Muscle layer of duodenum (tissue), 2 donors: ENCODE measurements at regions not wholly inside any gene's neighbourhood (a gene's known extent, or its start where the extent isn't known, plus 50 kb on each side); places are given as distances from the start of the nearest gene placed in this dataset.
A peak's percentile ranks its signal among the peaks of the same experiment; 100 is the strongest.
"Not testable (repeated sequence)": the region's sequence is repeated elsewhere in the genome, so short reads cannot be mapped to it uniquely, and the experiment has no call there.

Experiments
- H3K27ac ChIP-seq: one replicate; pipeline ENCODE4 v1.7.0; 2013; ENCODE audit warnings: mild to moderate bottlenecking, low read length
- H3K27me3 ChIP-seq: one replicate; pipeline ENCODE4 v1.7.0; 2013; ENCODE audit warnings: low read depth, mild to moderate bottlenecking, control low read depth, low read length
- H3K36me3 ChIP-seq, 2 donors: one replicate each; pipeline ENCODE4 v1.7.0; 2013; ENCODE audit warnings: low read length in 2 of 2, control low read depth in 1 of 2, mild to moderate bottlenecking in 1 of 2; ENCODE audit not compliant: insufficient read depth in 2 of 2, control insufficient read depth in 1 of 2
- H3K4me1 ChIP-seq, 2 donors: one replicate each; pipeline ENCODE4 v1.7.0; 2013; ENCODE audit warnings: low read length in 2 of 2, mild to moderate bottlenecking in 2 of 2, control low read depth in 1 of 2, moderate library complexity in 1 of 2; ENCODE audit not compliant: insufficient read depth in 2 of 2, control insufficient read depth in 1 of 2
- H3K4me3 ChIP-seq, 2 donors: one replicate each; pipeline ENCODE4 v1.7.0; 2013; ENCODE audit warnings: low read length in 2 of 2, low read depth in 1 of 2, mild to moderate bottlenecking in 1 of 2
- H3K9me3 ChIP-seq, 2 donors: one replicate each; pipeline ENCODE4 v1.7.0; 2013; ENCODE audit warnings: low read length in 2 of 2, control low read depth in 1 of 2, mild to moderate bottlenecking in 1 of 2; ENCODE audit not compliant: control insufficient read depth in 1 of 2
- donor health status: healthy.

GRCh38 chr14:66249544-66249943 lies 236.6 kb upstream of the CCDC196 start:
- H3K27me3 ChIP-seq = no peaks in the 10 kb centered on the region
- no peak overlapping the region for H3K4me3 ChIP-seq
- H3K36me3 ChIP-seq = no peaks in the 10 kb centered on the region
- H3K4me1 ChIP-seq = no peaks in the 10 kb centered on the region
- H3K9me3 ChIP-seq = no peaks in the 10 kb centered on the region
- no peak overlapping the region for H3K27ac ChIP-seq

GRCh38 chr14:66254038-66254437 lies 232.1 kb upstream of the CCDC196 start:
- no peaks in the 10 kb centered on the region for H3K9me3 ChIP-seq
- H3K27ac ChIP-seq = no peak overlapping the region
- no peaks in the 10 kb centered on the region for H3K4me1 ChIP-seq
- no peaks in the 10 kb centered on the region for H3K36me3 ChIP-seq
- H3K4me3 ChIP-seq = no peak overlapping the region
- no peaks in the 10 kb centered on the region for H3K27me3 ChIP-seq

- H3K4me3 ChIP-seq = no peak overlapping the region
- no peaks in the 10 kb centered on the region for H3K36me3 ChIP-seq
- no peaks in the 10 kb centered on the region for H3K27me3 ChIP-seq
- no peaks in the 10 kb centered on the region for H3K4me1 ChIP-seq
- no peaks in the 10 kb centered on the region for H3K9me3 ChIP-seq
- no peak overlapping the region for H3K27ac ChIP-seq
Measured at GRCh38 chr14:66268802-66269334, 217.3 kb upstream of the CCDC196 start.

GRCh38 chr14:66272221-66272620 lies 213.9 kb upstream of the CCDC196 start:
- Histone ChIP-seq H3K27me3 (no peaks in the 10 kb centered on the region), H3K4me1 (no peaks in the 10 kb centered on the region), H3K27ac (no peak overlapping the region), H3K9me3 (no peaks in the 10 kb centered on the region), H3K36me3 (no peaks in the 10 kb centered on the region), H3K4me3 (no peak overlapping the region)

- Histone ChIP-seq H3K27ac (no peak overlapping the region), H3K4me3 (no peak overlapping the region), H3K4me1 (no peaks in the 10 kb centered on the region), H3K9me3 (no peaks in the 10 kb centered on the region), H3K36me3 (no peaks in the 10 kb centered on the region), H3K27me3 (no peaks in the 10 kb centered on the region)
Measured at GRCh38 chr14:66273261-66273832, 212.8 kb upstream of the CCDC196 start.

DNA sequence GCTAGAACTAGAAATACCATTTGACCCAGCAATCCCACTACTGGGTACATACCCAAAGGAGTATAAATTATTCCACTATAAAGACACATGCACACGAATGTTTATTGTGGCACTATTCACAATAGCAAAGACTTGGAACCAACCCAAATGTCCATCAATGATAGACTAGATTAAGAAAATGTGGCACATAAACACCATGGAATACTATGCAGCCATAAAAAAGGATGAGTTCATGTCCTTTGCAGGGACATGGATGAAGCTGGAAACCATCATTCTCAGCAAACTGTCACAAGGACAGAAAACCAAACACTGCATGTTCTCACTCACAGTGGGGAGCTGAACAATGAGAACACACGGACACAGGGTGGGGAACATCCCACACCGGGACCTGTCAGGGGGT lies 207.8 kb upstream of the CCDC196 start:
- not testable (repeated sequence) for H3K36me3 ChIP-seq, H3K27ac ChIP-seq, H3K4me3 ChIP-seq, H3K27me3 ChIP-seq, H3K9me3 ChIP-seq, H3K4me1 ChIP-seq

DNA sequence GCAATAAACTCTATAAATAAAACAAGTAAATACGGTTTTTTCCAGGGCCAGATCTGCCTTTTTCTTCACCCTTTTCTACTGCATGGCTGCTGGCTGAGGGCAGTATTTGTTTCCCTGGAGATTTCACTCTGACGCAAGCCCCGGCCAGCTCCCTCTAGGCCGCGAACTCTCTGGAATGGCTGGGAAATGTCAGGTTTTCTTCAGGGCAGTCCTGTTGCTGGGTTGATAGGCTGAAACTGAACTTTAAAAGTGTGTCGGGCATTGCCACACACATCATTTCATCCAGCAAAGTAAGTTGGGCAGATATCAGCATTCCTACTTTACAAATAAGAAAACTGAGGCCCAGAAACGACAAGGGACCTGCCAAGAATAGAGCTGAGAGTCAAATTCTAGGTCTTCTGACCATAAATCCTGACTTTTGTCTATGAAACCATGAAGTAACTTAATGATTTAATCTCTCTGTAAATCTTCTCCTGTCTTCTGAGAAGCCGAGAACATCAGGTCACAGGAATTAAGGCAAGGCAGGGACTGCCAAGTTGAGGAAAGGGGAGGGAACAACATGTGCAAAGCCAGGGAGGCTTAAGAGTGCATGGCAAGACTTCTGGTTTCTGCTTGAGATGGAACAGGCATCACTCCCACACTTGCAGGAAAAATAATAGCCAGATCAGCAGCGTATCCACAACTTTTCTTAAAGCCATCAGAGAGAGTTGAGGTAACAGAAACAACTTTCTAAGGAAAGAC lies 205.0 kb upstream of the CCDC196 start:
- Histone ChIP-seq H3K27ac (no peak overlapping the region), H3K4me1 (no peaks in the 10 kb centered on the region), H3K36me3 (no peaks in the 10 kb centered on the region), H3K9me3 (peaks cover 0 to 6% of the 10 kb centered on the region in 2 donors), H3K4me3 (no peak overlapping the region), H3K27me3 (no peaks in the 10 kb centered on the region)

DNA sequence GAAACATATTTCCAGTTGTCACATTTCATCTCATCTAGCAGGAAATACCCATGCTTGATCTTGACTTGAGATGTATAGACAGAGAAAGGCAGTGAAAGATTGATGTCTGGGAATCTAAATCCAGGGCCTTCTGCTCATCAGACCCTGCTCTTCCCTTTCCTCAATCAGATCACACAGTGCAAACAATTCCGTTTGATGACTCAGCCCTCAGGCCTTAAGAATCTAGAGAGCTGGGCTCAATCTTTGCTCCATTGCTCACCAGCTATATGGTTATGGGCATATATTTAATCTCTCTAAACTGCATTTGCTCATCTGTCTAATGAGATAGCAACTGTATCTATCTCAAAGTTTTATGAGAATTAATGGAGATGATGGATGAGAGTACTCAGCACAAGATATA lies 201.8 kb upstream of the CCDC196 start:
- Histone ChIP-seq H3K36me3 (no peaks in the 10 kb centered on the region), H3K9me3 (peaks cover 0 to 6% of the 10 kb centered on the region in 2 donors), H3K27ac (no peak overlapping the region), H3K4me1 (no peaks in the 10 kb centered on the region), H3K4me3 (no peak overlapping the region), H3K27me3 (no peaks in the 10 kb centered on the region)

- no peaks in the 10 kb centered on the region for H3K4me1 ChIP-seq
- H3K36me3 ChIP-seq = no peaks in the 10 kb centered on the region
- H3K4me3 ChIP-seq = no peak overlapping the region
- H3K27ac ChIP-seq = no peak overlapping the region
- no peaks in the 10 kb centered on the region for H3K27me3 ChIP-seq
- no peaks in the 10 kb centered on the region for H3K9me3 ChIP-seq
Measured at GRCh38 chr14:66288511-66288910, 197.7 kb upstream of the CCDC196 start.

GRCh38 chr14:66291756-66292155 lies 194.4 kb upstream of the CCDC196 start:
- Histone ChIP-seq H3K4me3 (no peak overlapping the region), H3K9me3 (no peaks in the 10 kb centered on the region), H3K27ac (no peak overlapping the region), H3K27me3 (no peaks in the 10 kb centered on the region), H3K4me1 (no peaks in the 10 kb centered on the region), H3K36me3 (no peaks in the 10 kb centered on the region)

GRCh38 chr14:66293533-66294105 lies 192.6 kb upstream of the CCDC196 start:
- Histone ChIP-seq H3K9me3 (no peaks in the 10 kb centered on the region), H3K27me3 (no peaks in the 10 kb centered on the region), H3K4me3 (peak overlapping the region in 1 of 2 donors; percentile 28), H3K27ac (no peak overlapping the region), H3K4me1 (no peaks in the 10 kb centered on the region), H3K36me3 (no peaks in the 10 kb centered on the region)
